Spleen (tissue), 7 donors: ENCODE measurements at regions not wholly inside any gene's neighbourhood (a gene's known extent, or its start where the extent isn't known, plus 50 kb on each side); places are given as distances from the start of the nearest gene placed in this dataset.

ENCODE experiments used
- POLR2A ChIP-seq, 3 donors: fragments of 450-650 bp; IDR thresholded peaks; one replicate each; pipeline ENCODE4 v1.5.1; 2017; ENCODE audit warnings: antibody characterized with exemption in 3 of 3, mild to moderate bottlenecking in 1 of 3
- POLR2AphosphoS5 ChIP-seq, 3 donors: sonication (generic); formaldehyde crosslinking; IDR thresholded peaks; one replicate each; pipeline ENCODE4 v1.5.1; 2017; ENCODE audit warnings: antibody characterized with exemption in 3 of 3
- TF ChIP-seq, protein P1 (sequence below), 11 experiments: fragments of 200-600 bp in 7 of 11; fragments of 450-650 bp in 4 of 11; sonication (generic) in 4 of 11; IDR thresholded peaks in 8 of 11; conservative IDR thresholded peaks in 3 of 11; 1 replicate in 7 of 11; 2 replicates in 4 of 11; pipeline versions ENCODE4 v1.4.0 to v1.8.0; 2016 to 2021; ENCODE audit warnings: antibody characterized with exemption in 11 of 11, inconsistent platforms in 4 of 11, mild to moderate bottlenecking in 1 of 11
- donor health status: DM: no; HTN: no; CAD: no; lungs with moderate emphysema.
- donor health status: DM: no; HTN: no; CAD: no.
- donor health status: DM: no; HTN: no; CAD: no.

- TF ChIP-seq, protein P1, sequence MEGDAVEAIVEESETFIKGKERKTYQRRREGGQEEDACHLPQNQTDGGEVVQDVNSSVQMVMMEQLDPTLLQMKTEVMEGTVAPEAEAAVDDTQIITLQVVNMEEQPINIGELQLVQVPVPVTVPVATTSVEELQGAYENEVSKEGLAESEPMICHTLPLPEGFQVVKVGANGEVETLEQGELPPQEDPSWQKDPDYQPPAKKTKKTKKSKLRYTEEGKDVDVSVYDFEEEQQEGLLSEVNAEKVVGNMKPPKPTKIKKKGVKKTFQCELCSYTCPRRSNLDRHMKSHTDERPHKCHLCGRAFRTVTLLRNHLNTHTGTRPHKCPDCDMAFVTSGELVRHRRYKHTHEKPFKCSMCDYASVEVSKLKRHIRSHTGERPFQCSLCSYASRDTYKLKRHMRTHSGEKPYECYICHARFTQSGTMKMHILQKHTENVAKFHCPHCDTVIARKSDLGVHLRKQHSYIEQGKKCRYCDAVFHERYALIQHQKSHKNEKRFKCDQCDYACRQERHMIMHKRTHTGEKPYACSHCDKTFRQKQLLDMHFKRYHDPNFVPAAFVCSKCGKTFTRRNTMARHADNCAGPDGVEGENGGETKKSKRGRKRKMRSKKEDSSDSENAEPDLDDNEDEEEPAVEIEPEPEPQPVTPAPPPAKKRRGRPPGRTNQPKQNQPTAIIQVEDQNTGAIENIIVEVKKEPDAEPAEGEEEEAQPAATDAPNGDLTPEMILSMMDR (IDR thresholded peaks at IDR 0.05 in 8 of 11, conservative IDR thresholded peaks at IDR 0.05 in 3 of 11): no peak
- TF ChIP-seq POLR2AphosphoS5 (IDR thresholded peaks at IDR 0.05) (no peak), POLR2A (IDR thresholded peaks at IDR 0.05) (no peak)
Observed at GRCh38 chr15:52879904-52880303, 89.8 kb upstream of the ONECUT1 start.
